Mesenteric fat pad (tissue), 1 donor: ENCODE measurements at regions not wholly inside any gene's neighbourhood (a gene's known extent, or its start where the extent isn't known, plus 50 kb on each side); places are given as distances from the start of the nearest gene placed in this dataset.

Source experiments
- DNase-seq: peaks from one replicate; pipeline ENCODE4 v3.0.0-alpha.2; 2020; ENCODE audit warnings: low spot score
- donor health status: DM: yes; HTN: yes; CAD: no.

DNA sequence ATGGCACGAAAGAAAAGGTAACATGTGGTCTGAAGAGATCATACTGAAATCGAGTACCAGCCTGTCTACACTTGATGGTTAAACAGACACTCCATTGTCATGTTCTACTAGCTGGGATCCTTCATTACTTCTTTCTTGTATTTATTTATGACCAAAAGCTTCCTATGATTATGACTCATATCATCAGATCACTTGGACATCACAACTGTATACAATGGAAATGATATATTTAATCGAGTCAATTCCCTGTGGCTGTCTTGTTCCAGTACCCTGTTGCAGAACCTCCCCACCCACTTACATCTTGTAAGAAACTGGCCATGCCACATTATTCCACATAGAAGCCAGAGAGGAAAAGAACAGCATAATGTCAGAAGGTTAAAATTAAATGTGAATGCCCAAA lies 358.9 kb downstream of the ZEB2 start:
- no peak for DNase-seq

DNA sequence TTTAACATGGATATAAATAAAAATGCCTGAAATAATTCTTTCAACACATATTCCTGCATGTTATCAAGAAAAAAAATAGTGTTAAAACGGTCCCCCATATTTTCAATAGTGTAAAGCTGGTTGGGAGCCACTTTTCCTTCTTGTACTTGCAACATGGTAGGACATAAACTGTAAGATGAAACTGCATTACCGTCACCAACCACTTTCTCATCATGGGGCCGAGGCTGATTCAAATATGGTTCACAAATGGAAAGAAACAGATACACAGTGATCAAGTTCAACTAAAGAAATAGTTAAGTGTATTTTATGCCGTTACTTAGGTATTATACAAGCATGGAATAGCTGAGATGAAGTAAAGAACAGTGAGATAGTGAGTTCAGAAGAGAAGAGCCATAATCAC lies 360.7 kb downstream of the ZEB2 start:
- no peak for DNase-seq

DNA sequence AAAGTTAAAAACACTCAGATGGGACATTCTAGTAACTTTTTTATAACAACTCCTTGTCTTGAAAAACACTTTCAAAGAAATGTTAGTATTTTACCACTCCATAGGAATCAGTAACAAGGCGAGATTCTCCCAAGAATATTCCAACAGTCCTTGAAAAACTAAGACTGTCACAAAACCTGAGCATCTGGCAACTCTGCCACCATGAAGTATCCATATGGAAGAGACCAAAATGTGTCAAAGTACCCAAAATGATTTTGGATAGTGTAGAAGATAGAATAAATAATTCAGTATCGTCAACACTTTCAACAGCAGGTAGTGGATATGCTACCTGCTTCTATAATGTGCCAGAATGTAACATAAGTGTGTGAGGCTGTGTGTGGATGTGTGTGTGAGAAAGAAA lies 361.8 kb downstream of the ZEB2 start:
- no peak for DNase-seq

DNA sequence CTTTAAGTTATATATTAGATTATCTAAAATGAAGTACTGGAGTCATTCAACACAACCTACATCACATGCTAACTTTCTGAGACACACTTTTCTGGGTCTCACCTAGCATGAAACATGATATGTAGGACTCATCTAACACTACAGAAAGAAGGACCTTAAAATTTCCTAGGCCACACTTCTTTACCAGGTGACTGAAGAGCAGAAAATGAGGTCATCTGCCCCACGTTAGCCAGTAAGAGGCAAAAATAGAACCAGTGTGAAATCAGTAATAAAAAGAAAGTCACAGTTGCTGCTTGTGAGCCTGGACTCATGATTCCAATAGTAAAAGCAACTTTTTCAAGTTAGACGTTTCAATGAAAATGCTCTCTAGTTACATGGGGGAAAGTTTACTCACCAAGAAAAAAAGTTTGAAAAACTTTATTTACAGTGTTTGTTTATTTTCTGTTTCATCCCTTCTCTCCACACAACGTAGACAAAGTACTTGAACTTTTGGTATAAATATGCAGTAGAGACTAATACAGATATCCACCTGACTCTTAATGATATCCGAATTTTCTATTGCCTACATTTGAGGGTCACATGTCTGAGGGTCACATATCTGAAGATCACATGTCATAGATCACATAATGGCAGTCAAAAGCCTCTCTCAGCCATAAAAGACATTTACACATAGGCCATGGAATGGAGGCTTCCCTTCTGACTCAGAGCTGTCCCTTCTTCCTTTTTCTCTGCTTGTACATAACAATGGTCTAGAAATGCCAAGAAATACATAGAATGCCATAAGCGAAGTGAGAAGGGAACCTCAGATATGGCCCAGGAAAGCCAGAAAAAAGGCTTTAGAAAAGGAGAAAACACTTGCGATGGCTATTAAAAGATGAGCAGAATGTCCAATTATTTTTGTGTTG lies 362.9 kb downstream of the ZEB2 start:
- no peak for DNase-seq

DNA sequence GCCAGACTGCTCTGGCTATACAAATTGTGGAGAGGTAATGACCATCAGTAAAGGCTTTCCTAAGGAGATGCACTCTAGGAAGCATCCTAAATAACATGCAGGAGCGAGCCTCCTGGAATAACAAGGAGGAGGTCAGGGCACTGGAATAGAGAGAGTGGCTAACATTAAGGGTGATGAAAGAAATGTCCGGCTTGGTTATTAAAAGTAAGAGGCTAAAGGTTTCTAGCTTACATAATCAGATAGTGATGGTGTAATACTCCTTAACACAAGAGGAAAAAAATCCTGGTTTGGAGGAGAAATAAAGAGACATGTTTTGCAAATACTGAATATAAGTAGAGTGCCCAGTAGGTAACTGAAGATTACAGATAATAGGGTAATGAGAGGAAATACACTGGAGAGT lies 365.7 kb downstream of the ZEB2 start:
- DNase-seq, result no peak

DNA sequence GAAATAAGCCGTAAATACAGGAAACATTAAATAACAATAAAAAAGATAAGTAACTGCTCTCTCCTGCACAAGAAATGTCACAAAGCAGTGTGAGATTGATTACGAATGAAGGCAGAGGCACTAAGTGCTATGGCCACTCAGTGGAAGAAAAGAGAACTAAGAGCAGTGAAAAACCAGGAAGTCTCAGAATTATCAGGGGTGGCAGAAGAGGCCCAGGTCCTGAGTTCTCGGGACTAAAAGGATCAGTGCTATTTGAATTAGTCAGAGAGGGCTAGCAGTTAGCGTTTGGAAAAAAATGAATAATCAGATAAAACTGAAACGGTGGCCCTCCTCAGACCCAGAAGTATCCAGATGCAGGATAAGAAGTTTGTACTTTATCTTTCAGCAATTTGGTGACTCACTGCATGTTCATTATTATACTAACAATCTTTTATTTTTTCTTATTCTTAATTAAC lies 367.1 kb downstream of the ZEB2 start:
- no peak for DNase-seq

DNA sequence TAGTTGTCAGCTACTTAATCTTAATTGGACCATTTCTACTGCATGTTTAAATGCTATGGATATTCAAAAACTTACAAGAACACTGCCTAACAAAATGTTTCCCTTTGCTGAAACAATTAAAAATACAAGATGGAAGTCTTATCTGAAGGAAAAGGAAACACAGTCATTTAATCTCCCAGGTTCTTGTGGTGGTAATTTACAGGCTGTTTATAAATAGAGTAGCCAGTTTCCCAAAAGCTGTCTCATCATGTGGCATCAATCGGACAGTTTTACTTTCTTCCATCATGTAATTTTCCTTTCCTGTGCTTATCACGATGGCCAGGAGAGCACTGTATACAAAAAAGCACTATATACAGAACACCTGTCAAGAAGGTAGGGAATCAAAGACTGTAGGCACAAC lies 368.1 kb downstream of the ZEB2 start:
- no peak for DNase-seq

DNA sequence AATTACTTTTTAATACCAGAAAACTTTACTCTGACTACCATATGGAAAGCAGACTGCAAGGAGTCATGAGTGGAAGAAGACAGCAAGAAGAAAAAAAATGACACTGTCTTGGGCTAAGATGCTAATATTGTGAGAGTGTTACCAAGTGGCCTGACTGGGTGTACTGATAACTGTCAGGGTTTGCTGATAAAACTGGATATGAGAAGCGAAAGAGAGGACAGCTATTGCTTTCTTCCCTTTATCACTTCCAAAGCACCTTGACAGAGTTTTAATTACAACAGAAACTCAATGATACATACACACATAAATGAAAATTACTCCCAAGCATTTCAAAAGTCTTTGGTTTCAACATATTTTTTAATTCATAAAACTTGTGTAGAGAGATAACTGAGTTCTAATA lies 368.5 kb downstream of the ZEB2 start:
- DNase-seq, result no peak

DNA sequence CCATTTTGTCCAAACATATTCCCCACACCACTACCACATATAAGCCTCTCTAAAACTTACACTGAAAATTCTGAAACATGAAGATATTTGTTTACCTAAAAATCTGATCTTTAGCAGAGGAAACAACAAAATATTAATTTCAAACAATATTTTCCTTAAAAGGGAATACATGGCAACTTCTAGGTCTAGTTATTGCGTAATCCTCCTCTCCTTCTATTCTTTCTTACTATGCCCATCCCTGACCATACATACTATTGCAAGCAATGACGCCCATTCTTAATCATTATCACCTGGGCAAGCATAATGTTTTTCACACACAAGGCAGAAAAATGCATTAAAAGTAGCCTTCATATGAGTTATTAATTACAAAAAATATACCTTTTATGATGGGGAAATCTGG lies 372.6 kb downstream of the ZEB2 start:
- DNase-seq, result no peak

DNA sequence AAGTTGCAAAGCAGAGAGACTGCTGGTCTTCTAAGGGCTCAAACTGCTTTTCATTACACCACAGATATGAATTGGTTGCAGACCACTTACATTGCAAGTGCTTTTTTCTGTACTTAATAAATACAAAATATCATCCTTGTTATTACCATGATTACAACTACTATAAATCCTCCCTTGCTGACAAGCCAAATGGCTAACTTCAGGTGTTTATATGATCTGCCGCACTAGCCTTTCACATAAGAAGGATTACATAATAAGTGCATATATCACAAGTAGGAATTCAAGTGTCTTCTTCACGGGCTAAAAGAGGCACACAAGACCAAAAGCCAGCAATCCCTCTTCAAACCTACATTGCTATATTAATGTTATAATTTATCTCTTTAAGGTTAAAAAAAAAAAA lies 373.0 kb downstream of the ZEB2 start:
- DNase-seq, result no peak

DNA sequence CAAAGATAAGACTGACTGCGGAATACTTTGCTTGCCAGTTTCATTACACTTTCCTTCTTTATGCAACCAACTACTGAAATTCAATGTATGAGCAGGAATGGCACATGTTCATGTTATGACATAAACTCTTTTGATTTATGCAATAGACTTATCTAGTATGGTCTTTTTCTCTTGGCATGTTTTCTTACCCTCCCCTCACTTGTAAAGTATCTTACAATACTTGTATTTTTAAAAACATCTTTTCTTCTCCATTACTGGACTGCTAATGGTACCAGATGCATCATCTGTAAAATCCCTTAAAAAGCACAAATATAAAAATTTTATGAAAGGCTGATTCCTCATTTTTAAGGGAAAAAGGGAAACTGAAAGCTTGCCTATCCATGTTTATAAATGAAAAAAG lies 373.8 kb downstream of the ZEB2 start:
- no peak for DNase-seq

DNA sequence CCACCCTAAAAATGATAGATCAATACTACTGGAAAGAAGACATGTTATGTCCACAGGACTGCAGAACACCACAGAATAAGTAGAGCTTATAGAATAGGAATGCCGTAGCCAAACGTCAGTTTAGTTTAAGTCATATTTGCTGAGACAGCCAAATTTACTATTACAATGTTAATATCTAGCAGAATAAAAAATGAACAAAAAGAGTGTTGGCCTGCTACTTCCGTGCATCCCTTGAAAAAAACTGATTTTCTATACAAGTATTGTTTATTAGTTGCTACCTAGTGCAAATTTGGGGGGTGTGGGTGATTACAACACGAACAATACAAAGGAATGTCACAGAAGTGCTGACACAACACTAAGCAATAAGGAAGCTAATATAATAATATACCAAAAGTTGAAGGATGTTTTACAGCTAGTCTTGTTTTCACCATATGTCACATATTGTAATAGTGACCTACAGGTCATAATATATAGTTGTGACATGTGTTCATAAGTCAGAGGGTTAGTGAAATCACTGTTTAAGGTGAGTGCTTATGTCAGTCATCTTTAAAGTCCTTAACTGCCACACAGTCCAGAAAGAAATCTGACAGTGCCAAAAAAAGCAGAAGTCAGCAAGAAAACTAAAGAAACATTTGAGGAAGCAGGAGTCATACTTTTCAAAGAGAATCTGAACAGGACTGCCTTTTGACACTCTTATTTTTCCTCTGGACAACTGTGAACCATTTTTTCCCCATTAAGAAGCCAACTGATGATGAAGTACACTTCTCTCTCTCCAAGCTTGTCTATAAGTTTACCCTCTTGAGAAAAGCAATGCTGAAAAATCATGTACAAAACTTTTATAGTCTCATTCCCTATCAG lies 376.4 kb downstream of the ZEB2 start:
- no peak for DNase-seq

DNA sequence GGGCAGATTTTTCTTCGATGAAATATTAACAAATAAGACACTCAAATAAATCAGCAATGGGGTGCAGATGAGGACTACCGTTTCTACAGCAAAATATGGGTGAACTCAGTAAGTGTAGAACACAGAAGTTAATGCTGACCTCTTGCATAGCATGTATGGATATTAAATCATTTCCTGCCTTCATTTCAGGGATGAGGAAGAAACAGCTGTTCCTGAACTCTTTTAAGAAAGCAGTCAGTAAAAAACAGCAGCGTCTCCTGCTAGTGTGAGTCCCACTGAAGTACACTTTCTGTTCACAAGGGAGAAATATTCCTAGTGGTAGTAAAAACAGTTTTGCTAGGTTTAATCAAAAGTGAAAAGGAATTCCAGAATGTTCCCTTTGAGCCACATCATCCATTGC lies 379.0 kb downstream of the ZEB2 start:
- no peak for DNase-seq

DNA sequence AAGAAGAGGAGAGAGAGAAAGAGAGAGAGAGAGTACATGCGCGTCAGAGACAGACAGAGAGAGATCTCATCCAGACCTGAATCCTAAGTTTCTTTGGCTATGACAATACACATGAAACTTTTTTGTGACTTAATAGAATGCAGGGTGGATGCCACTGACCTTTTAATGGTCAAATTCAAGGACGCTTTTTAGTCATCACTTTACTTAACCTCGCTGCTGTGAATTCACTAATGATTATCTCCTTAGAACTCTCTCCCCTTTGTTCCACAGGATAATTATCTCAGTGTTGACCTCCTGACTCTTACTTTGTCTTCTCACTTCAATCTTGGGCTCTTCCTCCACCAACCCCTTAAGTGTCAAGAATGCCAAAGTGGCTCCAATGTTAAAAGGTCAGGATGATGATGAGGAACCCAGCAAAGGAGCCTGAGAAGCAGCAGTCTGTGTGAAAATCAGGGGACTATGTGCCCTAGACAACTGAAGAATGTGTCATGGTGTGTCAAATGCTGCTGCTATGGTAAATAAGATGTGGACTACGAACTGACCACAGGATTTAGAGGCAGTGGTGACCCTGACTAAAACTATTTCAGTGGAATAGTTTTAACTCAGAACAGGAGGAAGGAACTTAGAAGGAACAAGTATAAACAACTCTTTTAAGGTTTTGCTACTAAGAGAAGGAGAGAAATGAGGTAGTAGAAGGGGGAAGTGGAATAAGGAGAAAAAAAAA lies 382.1 kb downstream of the ZEB2 start:
- DNase-seq, result no peak

DNA sequence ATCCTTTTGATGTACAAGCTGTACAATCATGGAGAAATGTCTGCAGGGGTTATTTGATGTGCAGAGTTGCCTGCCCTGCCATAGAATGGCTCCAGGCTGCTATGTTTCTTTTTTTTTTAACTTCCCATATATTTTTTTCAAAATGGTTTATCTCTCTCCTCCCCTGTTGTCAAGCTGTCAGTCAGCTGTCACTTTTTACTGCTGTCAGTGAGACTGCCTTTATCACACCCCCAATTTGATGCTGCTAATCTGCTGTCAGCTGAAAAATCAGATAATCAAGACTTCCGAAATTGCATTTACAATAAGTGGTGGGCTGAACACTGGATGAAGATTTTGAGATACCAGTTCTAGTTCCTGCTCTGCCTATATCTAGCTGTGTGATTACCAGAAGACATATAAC lies 382.6 kb downstream of the ZEB2 start:
- DNase-seq, result no peak

DNA sequence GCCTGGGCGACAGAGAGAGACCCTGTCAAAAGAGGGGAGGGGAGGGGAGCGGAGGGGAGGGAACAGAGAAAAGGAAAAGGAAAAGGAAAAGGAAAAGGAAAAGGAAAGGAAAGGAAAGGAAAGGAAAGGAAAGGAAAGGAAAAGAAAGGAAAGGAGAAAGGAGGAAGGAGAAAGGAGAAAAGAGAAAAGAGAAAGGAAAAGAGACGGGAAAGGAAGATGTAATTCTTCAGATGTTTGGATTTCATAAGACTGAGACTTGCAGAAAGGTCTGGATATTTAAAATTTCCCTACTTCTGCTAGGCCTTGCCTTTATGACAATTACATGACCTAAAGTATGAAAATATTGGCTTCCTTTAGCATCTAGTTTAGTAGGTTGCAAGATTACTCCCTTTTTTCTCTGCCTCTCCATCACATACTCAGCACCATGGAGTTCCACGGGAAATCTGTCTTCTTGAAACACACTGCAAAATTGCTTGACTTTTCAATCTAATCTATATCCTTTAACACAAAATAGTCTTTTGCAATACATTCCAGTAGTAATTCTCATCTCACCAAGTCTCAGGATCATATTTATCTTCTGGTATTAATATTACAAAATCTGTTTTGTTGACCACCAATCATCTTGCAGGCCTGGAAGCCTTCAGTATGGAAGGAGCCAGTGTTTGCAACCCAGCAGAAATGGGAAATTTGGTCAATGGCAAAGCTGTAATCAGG lies 383.5 kb downstream of the ZEB2 start:
- DNase-seq, result no peak

DNA sequence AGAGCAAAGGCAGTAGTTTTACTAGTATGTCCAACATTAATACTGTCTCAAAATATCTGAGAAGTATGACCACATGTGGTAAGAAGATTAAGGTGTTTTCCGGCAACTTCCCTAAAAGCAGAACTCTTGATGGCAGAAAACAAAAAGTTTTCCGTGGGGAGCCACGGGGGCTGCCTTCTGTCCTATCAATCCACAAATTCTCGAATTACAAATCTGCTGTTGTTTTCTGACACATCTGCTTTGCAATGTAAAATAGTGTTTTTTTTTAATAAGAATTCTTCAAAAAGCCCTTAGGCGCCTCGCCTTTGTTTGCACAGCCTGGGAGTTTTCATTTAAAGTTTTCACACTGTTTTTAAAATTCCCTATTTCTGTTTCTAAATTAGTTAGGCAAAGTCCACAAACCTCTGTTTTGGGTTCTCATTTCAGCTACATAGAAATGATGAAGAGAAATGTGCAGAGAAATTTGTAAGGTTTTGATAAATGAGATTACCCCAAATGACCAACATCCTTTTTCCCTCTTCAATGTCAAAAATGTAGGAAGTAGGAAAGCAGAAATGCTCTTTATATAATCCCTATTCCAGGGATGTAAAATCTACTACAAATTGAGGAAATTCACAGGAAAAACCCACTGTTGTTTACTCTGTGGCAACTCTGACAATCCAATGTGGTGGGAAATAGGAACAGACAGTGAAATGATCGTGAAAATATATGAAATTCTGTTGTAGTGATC lies 385.8 kb downstream of the ZEB2 start:
- DNase-seq, result no peak

DNA sequence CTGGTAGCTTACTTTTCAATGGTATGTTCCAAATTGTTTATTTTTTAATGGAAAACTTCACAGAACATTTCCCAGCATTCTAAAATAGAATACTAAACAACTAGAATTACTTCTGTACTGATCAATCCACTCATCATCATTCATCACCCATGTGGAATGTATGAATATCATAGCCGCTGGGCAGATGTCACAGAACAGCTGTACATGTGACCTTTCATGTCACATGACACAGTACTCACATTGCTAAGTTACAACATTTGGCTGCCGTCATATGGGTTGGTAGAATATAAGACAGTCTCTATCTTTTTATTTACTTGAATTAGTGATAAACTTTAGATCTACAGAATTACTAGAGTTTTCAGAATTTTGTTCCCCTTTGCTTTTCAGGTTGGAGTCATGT lies 387.6 kb downstream of the ZEB2 start:
- DNase-seq, result no peak

DNA sequence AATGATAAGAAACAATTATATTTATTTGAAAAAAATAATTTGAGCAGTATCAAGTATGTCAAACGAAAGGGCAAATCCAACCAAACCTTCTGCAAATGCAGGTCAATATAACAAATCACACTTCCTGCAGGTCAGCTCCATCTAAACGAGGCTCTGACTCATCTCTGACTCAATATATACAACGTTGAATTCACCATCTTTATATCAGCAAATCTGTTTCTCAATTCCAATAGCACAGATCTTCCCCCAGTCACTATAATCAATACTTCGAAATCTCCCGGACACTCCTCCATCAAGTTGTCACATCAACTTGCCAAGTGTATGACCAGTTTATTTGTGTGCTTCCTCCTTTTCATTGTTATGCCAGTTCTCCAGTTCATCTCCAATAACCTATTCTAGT lies 388.9 kb downstream of the ZEB2 start:
- no peak for DNase-seq

DNA sequence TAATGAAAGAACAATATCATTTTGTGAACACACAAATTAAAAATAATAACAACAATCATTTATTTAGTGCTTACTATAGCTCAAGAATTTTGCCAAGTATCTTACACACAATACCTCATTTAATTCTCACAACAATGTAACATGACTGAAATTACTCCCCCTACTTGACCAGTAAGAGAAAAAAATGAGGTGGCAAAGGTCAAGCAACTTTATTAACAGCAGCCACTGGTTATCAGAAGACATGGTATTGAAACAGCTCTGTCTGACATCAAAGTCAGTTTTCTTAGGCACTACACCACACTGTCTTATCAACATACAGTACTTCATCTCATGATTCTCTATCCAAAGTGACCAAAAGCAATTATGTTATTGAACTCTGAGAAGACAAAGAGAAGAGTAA lies 389.4 kb downstream of the ZEB2 start:
- no peak for DNase-seq
